H9 (cell line): ENCODE measurements at regions not wholly inside any gene's neighbourhood (a gene's known extent, or its start where the extent isn't known, plus 50 kb on each side); places are given as distances from the start of the nearest gene placed in this dataset.

Source experiments
- DNase-seq: peaks from one replicate; pipeline ENCODE4 v3.0.0-alpha.2; 2017
- H2AFZ ChIP-seq: one replicate; pipeline ENCODE4 v1.6.1; 2013; ENCODE audit warnings: mild to moderate bottlenecking, low read length, control low read depth, moderate library complexity
- H2AK5ac ChIP-seq: 2 replicates; pipeline ENCODE4 v1.6.1; 2013; ENCODE audit warnings: low read length, control low read depth, mixed read lengths; ENCODE audit not compliant: insufficient read length
- H2BK120ac ChIP-seq: one replicate; pipeline ENCODE4 v1.6.1; 2013; ENCODE audit warnings: low read depth, mild to moderate bottlenecking, low read length, control low read depth, inconsistent platforms; ENCODE audit not compliant: poor library complexity, severe bottlenecking
- H2BK12ac ChIP-seq: 2 replicates; pipeline ENCODE4 v1.6.1; 2013; ENCODE audit warnings: low read length, control low read depth, mixed read lengths, low read depth; ENCODE audit not compliant: insufficient read length
- H2BK15ac ChIP-seq: 2 replicates; pipeline ENCODE4 v1.6.1; 2013; ENCODE audit warnings: low read depth, low read length, control low read depth
- H2BK20ac ChIP-seq: one replicate; pipeline ENCODE4 v1.6.1; 2013; ENCODE audit warnings: low read depth, mild to moderate bottlenecking, low read length, control low read depth, inconsistent platforms; ENCODE audit not compliant: poor library complexity, severe bottlenecking
- H2BK5ac ChIP-seq: 2 replicates; pipeline ENCODE4 v1.6.1; 2013; ENCODE audit warnings: low read length, control low read depth, mixed read lengths; ENCODE audit not compliant: insufficient read length
- H3K14ac ChIP-seq: 2 replicates; pipeline ENCODE4 v1.6.1; 2013; ENCODE audit warnings: low read length, control low read depth; ENCODE audit not compliant: insufficient read depth
- H3K18ac ChIP-seq: 2 replicates; pipeline ENCODE4 v1.6.1; 2013; ENCODE audit warnings: low read depth, mild to moderate bottlenecking, mixed read lengths, low read length, control low read depth; ENCODE audit not compliant: insufficient read length
- H3K23ac ChIP-seq: 2 replicates; pipeline ENCODE4 v1.6.1; 2013; ENCODE audit warnings: low read length, control low read depth, mixed read lengths, low read depth; ENCODE audit not compliant: insufficient read length
- H3K23me2 ChIP-seq: 2 replicates; pipeline ENCODE4 v1.6.1; 2013; ENCODE audit warnings: low read depth, mild to moderate bottlenecking, mixed read lengths, low read length, control low read depth; ENCODE audit not compliant: insufficient read length, poor library complexity, severe bottlenecking
- H3K27ac ChIP-seq: 2 replicates; pipeline ENCODE4 v1.5.1; 2013; ENCODE audit warnings: low read length, control low read depth, mixed read lengths, low read depth; ENCODE audit not compliant: insufficient read length
- H3K27me3 ChIP-seq: 2 replicates; pipeline ENCODE4 v1.6.1; 2013; ENCODE audit warnings: low read length, control low read depth, inconsistent platforms; ENCODE audit not compliant: insufficient read depth
- H3K4ac ChIP-seq: 2 replicates; pipeline ENCODE4 v1.6.1; 2013; ENCODE audit warnings: low read depth, mild to moderate bottlenecking, control low read depth, inconsistent platforms, low read length, moderate library complexity
- H3K4me1 ChIP-seq: 2 replicates; pipeline ENCODE4 v1.6.1; 2013; ENCODE audit warnings: low read length, control low read depth, inconsistent platforms; ENCODE audit not compliant: insufficient read depth
- H3K4me2 ChIP-seq: 2 replicates; pipeline ENCODE4 v1.6.1; 2013; ENCODE audit warnings: low read length, control low read depth, mixed read lengths; ENCODE audit not compliant: insufficient read length, insufficient read depth
- H3K56ac ChIP-seq: 2 replicates; pipeline ENCODE4 v1.6.1; 2013; ENCODE audit warnings: low read depth, mild to moderate bottlenecking, mixed read lengths, low read length, control low read depth; ENCODE audit not compliant: insufficient read length
- H3K79me1 ChIP-seq: 2 replicates; pipeline ENCODE4 v1.6.1; 2013; ENCODE audit warnings: low read depth, mild to moderate bottlenecking, moderate library complexity, low read length, control low read depth, inconsistent platforms; ENCODE audit not compliant: insufficient read depth, poor library complexity, severe bottlenecking
- H3K79me2 ChIP-seq: 2 replicates; pipeline ENCODE4 v1.6.1; 2013; ENCODE audit warnings: low read length, control low read depth, inconsistent platforms; ENCODE audit not compliant: insufficient read depth
- H3K9ac ChIP-seq: 2 replicates; pipeline ENCODE4 v1.6.1; 2013; ENCODE audit warnings: low read length, control low read depth, mixed read lengths; ENCODE audit not compliant: insufficient read length; ENCODE audit errors: extremely low read depth
- H3K9me3 ChIP-seq: one replicate; pipeline ENCODE4 v1.6.1; 2013; ENCODE audit warnings: low read depth, low read length, inconsistent platforms; ENCODE audit not compliant: control insufficient read depth
- H3T11ph ChIP-seq: one replicate; pipeline ENCODE4 v1.6.1; 2013; ENCODE audit warnings: mild to moderate bottlenecking, low read length, control low read depth, inconsistent platforms
- H4K20me1 ChIP-seq: one replicate; pipeline ENCODE4 v1.6.1; 2013; ENCODE audit not compliant: control insufficient read depth, insufficient read length, insufficient read depth
- H4K5ac ChIP-seq: 2 replicates; pipeline ENCODE4 v1.6.1; 2013; ENCODE audit warnings: low read depth, mild to moderate bottlenecking, mixed read lengths, low read length, control low read depth; ENCODE audit not compliant: insufficient read length
- H4K8ac ChIP-seq: replicated peaks from 2 replicates; pipeline ENCODE4 v1.6.1; 2013; ENCODE audit warnings: low read length, control low read depth, mixed read lengths, low read depth; ENCODE audit not compliant: insufficient read length
- H4K91ac ChIP-seq: 2 replicates; pipeline ENCODE4 v1.6.1; 2013; ENCODE audit warnings: low read depth, mild to moderate bottlenecking, moderate library complexity, mixed read lengths, low read length, control low read depth; ENCODE audit not compliant: insufficient read length
- H3K27ac Mint-ChIP-seq, 3 experiments: 2 replicates in 2 of 3; 3 replicates in 1 of 3; pipeline ENCODE4 v1.8.0; 2020 to 2021; ENCODE audit warnings: mixed read lengths in 3 of 3, mild to moderate bottlenecking in 1 of 3, moderate library complexity in 1 of 3
- H3K27me3 Mint-ChIP-seq: 2 replicates; pipeline ENCODE4 v1.8.0; 2021; ENCODE audit warnings: low read depth, mild to moderate bottlenecking, moderate library complexity, mixed read lengths
- H3K36me3 Mint-ChIP-seq, 3 experiments: 2 replicates in 2 of 3; 3 replicates in 1 of 3; pipeline ENCODE4 v1.8.0; 2020 to 2021; ENCODE audit warnings: low read depth in 3 of 3, mixed read lengths in 3 of 3; ENCODE audit not compliant: insufficient read depth in 1 of 3
- H3K4me1 Mint-ChIP-seq, 2 experiments: 2 replicates each; pipeline ENCODE4 v1.8.0; 2020; ENCODE audit warnings: mixed read lengths in 2 of 2
- H3K4me3 Mint-ChIP-seq, 2 experiments: 2 replicates in 1 of 2; 3 replicates in 1 of 2; pipeline ENCODE4 v1.8.0; 2020 to 2021; ENCODE audit warnings: mild to moderate bottlenecking in 2 of 2, mixed read lengths in 2 of 2, moderate library complexity in 1 of 2
- H3K9me3 Mint-ChIP-seq, 2 experiments: 2 replicates in 1 of 2; 3 replicates in 1 of 2; pipeline ENCODE4 v1.8.0; 2020; ENCODE audit warnings: mild to moderate bottlenecking in 2 of 2, mixed read lengths in 2 of 2, moderate library complexity in 1 of 2
- CTCF ChIP-seq: fragments of 200-600 bp; sonication (generic); conservative IDR thresholded peaks from 3 replicates; pipeline ENCODE4 v1.8.0; 2021; ENCODE audit warnings: antibody characterized with exemption, mild to moderate bottlenecking
- WGBS: extraction: QIAGEN DNeasy Blood & Tissue Kit; methylation state at CpG from one replicate; pipeline ENCODE4 v1.1.7; 2013; ENCODE audit warnings: missing lambda C conversion rate, low lambda C conversion rate, mixed read lengths; ENCODE audit not compliant: insufficient read length; ENCODE audit errors: extremely low coverage; 5-methylcytosine and 5-hydroxymethylcytosine counted together

DNA sequence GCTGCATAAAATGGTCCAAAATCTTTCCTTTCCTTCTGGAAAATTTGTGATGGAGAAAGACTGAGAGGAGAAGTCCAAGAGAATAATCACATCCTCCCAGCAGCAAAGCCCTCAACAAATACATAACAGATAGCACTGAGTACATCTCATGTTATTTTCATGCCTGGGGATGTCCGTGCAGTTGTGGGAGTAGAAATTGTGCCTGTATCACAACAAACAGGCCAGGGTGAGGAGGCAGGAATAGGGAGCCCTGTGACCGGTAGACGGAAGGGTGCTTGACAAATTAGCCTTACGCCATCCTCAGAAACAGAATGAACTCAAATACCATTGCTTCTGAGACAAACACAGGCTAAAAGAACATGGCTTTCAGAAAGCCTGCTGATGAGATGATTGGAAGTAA, 333.2 kb upstream of the UMPS start:
- no peak overlapping the region for H3K4me3 Mint-ChIP-seq
- no peak overlapping the region for H3K56ac ChIP-seq
- no peak overlapping the region for H2BK120ac ChIP-seq
- no peaks in the 10 kb centered on the region for H3K79me1 ChIP-seq
- no peaks in the 10 kb centered on the region for H3K79me2 ChIP-seq
- H3K9me3 ChIP-seq = no peaks in the 10 kb centered on the region
- H3T11ph ChIP-seq = no peak overlapping the region
- H3K36me3 Mint-ChIP-seq = no peaks in the 10 kb centered on the region
- H2BK5ac ChIP-seq = no peak overlapping the region
- 0 out of 2 replicates have a peak, but pooled peaks cover 3% of the 10 kb centered on the region for H3K4me1 ChIP-seq
- no peaks in the 10 kb centered on the region for H3K23me2 ChIP-seq
- H2BK15ac ChIP-seq = no peak overlapping the region
- no peak overlapping the region for H3K23ac ChIP-seq
- H3K4me2 ChIP-seq = no peak overlapping the region
- H3K27me3 Mint-ChIP-seq = no peaks in the 10 kb centered on the region
- no peak for DNase-seq
- no peak for TF ChIP-seq CTCF
- H4K91ac ChIP-seq = no peak overlapping the region
- no peaks in the 10 kb centered on the region for H4K20me1 ChIP-seq
- no peak overlapping the region for H3K14ac ChIP-seq
- H2AK5ac ChIP-seq = no peak overlapping the region
- no peaks in the 10 kb centered on the region for H3K27me3 ChIP-seq
- peaks cover 0 to 2% of the 10 kb centered on the region in 2 experiments; a peak in 1 of 4 replicates for H3K4me1 Mint-ChIP-seq
- H2AFZ ChIP-seq = no peak overlapping the region
- no peak overlapping the region for H2BK20ac ChIP-seq
- H2BK12ac ChIP-seq = no peak overlapping the region
- WGBS = no CpG with 5 or more reads among the region's 4 CpGs
- H3K4ac ChIP-seq = no peak overlapping the region
- no peak overlapping the region for H3K18ac ChIP-seq
- no peak overlapping the region for H4K5ac ChIP-seq
- no peak overlapping the region for H3K9ac ChIP-seq
- H4K8ac ChIP-seq = no peak overlapping the region
- no peak overlapping the region for H3K27ac Mint-ChIP-seq
- no peak overlapping the region for H3K27ac ChIP-seq
- no peaks in the 10 kb centered on the region for H3K9me3 Mint-ChIP-seq
